NCI-H146 (cell line): ENCODE measurements at regions not wholly inside any gene's neighbourhood (a gene's known extent, or its start where the extent isn't known, plus 50 kb on each side); places are given as distances from the start of the nearest gene placed in this dataset.

ENCODE experiments used
- DNase-seq: peaks from one replicate; lab custom pipeline; 2025; lab: John Stamatoyannopoulos, UW

- DNase-seq: no peak
Measured at GRCh38 chr9:117547904-117548303, 133.0 kb upstream of the ASTN2 start.

GRCh38 chr9:117546894-117547678 lies 132.2 kb upstream of the ASTN2 start:
- DNase-seq: peak; percentile 77

- peak; percentile 28 for DNase-seq
Measured at GRCh38 chr9:117545846-117546245, 131.0 kb upstream of the ASTN2 start.

- no peak for DNase-seq
Measured at GRCh38 chr9:117543089-117543488, 128.2 kb upstream of the ASTN2 start.

GRCh38 chr9:117542021-117542420 lies 127.2 kb upstream of the ASTN2 start:
- no peak for DNase-seq

GRCh38 chr9:117541181-117541580 lies 126.3 kb upstream of the ASTN2 start:
- DNase-seq: no peak

- no peak for DNase-seq
Measured at GRCh38 chr9:117535973-117536372, 121.1 kb upstream of the ASTN2 start.

- peak; percentile 23 for DNase-seq
Measured at GRCh38 chr9:117535434-117535833, 120.6 kb upstream of the ASTN2 start.

- DNase-seq: no peak
Measured at GRCh38 chr9:117528225-117528624, 113.4 kb upstream of the ASTN2 start.

- peak; percentile 62 for DNase-seq
Measured at GRCh38 chr9:117526674-117527073, 111.8 kb upstream of the ASTN2 start.

- DNase-seq: peak; percentile 30
Measured at GRCh38 chr9:117523531-117524153, 108.8 kb upstream of the ASTN2 start.

- peak; percentile 13 for DNase-seq
Measured at GRCh38 chr9:117521293-117521692, 106.4 kb upstream of the ASTN2 start.

- peak; percentile 51 for DNase-seq
Measured at GRCh38 chr9:117516676-117517632, 102.1 kb upstream of the ASTN2 start.

GRCh38 chr9:117511852-117512481 lies 97.1 kb upstream of the ASTN2 start:
- no peak for DNase-seq

- DNase-seq: no peak
Measured at GRCh38 chr9:117496307-117496706, 81.5 kb upstream of the ASTN2 start.

- peak; percentile 25 for DNase-seq
Measured at GRCh38 chr9:117494401-117495090, 79.7 kb upstream of the ASTN2 start.

GRCh38 chr9:117492476-117492875 lies 77.6 kb upstream of the ASTN2 start:
- DNase-seq: no peak

- no peak for DNase-seq
Measured at GRCh38 chr9:117491491-117491890, 76.6 kb upstream of the ASTN2 start.

GRCh38 chr9:117490199-117490598 lies 75.3 kb upstream of the ASTN2 start:
- no peak for DNase-seq

- no peak for DNase-seq
Measured at GRCh38 chr9:117488659-117489058, 73.8 kb upstream of the ASTN2 start.

GRCh38 chr9:117487555-117488175 lies 72.8 kb upstream of the ASTN2 start:
- DNase-seq: peak; percentile 95
